ENCODE measurements at regions not wholly inside any gene's neighbourhood (a gene's known extent, or its start where the extent isn't known, plus 50 kb on each side); places are given as distances from the start of the nearest gene placed in this dataset.

- TF ChIP-seq, protein P1, sequence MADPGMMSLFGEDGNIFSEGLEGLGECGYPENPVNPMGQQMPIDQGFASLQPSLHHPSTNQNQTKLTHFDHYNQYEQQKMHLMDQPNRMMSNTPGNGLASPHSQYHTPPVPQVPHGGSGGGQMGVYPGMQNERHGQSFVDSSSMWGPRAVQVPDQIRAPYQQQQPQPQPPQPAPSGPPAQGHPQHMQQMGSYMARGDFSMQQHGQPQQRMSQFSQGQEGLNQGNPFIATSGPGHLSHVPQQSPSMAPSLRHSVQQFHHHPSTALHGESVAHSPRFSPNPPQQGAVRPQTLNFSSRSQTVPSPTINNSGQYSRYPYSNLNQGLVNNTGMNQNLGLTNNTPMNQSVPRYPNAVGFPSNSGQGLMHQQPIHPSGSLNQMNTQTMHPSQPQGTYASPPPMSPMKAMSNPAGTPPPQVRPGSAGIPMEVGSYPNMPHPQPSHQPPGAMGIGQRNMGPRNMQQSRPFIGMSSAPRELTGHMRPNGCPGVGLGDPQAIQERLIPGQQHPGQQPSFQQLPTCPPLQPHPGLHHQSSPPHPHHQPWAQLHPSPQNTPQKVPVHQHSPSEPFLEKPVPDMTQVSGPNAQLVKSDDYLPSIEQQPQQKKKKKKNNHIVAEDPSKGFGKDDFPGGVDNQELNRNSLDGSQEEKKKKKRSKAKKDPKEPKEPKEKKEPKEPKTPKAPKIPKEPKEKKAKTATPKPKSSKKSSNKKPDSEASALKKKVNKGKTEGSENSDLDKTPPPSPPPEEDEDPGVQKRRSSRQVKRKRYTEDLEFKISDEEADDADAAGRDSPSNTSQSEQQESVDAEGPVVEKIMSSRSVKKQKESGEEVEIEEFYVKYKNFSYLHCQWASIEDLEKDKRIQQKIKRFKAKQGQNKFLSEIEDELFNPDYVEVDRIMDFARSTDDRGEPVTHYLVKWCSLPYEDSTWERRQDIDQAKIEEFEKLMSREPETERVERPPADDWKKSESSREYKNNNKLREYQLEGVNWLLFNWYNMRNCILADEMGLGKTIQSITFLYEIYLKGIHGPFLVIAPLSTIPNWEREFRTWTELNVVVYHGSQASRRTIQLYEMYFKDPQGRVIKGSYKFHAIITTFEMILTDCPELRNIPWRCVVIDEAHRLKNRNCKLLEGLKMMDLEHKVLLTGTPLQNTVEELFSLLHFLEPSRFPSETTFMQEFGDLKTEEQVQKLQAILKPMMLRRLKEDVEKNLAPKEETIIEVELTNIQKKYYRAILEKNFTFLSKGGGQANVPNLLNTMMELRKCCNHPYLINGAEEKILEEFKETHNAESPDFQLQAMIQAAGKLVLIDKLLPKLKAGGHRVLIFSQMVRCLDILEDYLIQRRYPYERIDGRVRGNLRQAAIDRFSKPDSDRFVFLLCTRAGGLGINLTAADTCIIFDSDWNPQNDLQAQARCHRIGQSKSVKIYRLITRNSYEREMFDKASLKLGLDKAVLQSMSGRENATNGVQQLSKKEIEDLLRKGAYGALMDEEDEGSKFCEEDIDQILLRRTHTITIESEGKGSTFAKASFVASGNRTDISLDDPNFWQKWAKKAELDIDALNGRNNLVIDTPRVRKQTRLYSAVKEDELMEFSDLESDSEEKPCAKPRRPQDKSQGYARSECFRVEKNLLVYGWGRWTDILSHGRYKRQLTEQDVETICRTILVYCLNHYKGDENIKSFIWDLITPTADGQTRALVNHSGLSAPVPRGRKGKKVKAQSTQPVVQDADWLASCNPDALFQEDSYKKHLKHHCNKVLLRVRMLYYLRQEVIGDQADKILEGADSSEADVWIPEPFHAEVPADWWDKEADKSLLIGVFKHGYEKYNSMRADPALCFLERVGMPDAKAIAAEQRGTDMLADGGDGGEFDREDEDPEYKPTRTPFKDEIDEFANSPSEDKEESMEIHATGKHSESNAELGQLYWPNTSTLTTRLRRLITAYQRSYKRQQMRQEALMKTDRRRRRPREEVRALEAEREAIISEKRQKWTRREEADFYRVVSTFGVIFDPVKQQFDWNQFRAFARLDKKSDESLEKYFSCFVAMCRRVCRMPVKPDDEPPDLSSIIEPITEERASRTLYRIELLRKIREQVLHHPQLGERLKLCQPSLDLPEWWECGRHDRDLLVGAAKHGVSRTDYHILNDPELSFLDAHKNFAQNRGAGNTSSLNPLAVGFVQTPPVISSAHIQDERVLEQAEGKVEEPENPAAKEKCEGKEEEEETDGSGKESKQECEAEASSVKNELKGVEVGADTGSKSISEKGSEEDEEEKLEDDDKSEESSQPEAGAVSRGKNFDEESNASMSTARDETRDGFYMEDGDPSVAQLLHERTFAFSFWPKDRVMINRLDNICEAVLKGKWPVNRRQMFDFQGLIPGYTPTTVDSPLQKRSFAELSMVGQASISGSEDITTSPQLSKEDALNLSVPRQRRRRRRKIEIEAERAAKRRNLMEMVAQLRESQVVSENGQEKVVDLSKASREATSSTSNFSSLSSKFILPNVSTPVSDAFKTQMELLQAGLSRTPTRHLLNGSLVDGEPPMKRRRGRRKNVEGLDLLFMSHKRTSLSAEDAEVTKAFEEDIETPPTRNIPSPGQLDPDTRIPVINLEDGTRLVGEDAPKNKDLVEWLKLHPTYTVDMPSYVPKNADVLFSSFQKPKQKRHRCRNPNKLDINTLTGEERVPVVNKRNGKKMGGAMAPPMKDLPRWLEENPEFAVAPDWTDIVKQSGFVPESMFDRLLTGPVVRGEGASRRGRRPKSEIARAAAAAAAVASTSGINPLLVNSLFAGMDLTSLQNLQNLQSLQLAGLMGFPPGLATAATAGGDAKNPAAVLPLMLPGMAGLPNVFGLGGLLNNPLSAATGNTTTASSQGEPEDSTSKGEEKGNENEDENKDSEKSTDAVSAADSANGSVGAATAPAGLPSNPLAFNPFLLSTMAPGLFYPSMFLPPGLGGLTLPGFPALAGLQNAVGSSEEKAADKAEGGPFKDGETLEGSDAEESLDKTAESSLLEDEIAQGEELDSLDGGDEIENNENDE (IDR thresholded peaks at IDR 0.05; ENCODE audit: insufficient replicate concordance, low read length) = no peak
- TF ChIP-seq EP300 (IDR thresholded peaks at IDR 0.05; ENCODE audit: borderline replicate concordance in 1 of 2, low read depth in 2 of 2, low read length in 2 of 2) (no peak), SP1 (IDR thresholded peaks at IDR 0.05; ENCODE audit: low read depth, low read length) (no peak), CHD1 (IDR thresholded peaks at IDR 0.05; ENCODE audit: low read depth, low read length) (no peak), POU5F1 (IDR thresholded peaks at IDR 0.05; ENCODE audit: low read depth, low read length) (no peak), POLR2AphosphoS5 (IDR thresholded peaks at IDR 0.05; ENCODE audit: low read depth, low read length) (no peak), CBX8 (IDR thresholded peaks at IDR 0.05; ENCODE audit: borderline replicate concordance, low read depth, low read length) (no peak), NRF1 (IDR thresholded peaks at IDR 0.05; ENCODE audit: low read depth, low read length) (no peak), CTBP2 (IDR thresholded peaks at IDR 0.05; ENCODE audit: borderline replicate concordance, insufficient read depth, insufficient read length, low read length) (no peak)
- TF ChIP-seq, protein P2, sequence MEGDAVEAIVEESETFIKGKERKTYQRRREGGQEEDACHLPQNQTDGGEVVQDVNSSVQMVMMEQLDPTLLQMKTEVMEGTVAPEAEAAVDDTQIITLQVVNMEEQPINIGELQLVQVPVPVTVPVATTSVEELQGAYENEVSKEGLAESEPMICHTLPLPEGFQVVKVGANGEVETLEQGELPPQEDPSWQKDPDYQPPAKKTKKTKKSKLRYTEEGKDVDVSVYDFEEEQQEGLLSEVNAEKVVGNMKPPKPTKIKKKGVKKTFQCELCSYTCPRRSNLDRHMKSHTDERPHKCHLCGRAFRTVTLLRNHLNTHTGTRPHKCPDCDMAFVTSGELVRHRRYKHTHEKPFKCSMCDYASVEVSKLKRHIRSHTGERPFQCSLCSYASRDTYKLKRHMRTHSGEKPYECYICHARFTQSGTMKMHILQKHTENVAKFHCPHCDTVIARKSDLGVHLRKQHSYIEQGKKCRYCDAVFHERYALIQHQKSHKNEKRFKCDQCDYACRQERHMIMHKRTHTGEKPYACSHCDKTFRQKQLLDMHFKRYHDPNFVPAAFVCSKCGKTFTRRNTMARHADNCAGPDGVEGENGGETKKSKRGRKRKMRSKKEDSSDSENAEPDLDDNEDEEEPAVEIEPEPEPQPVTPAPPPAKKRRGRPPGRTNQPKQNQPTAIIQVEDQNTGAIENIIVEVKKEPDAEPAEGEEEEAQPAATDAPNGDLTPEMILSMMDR (IDR thresholded peaks at IDR 0.05; ENCODE audit: control extremely low read depth in 1 of 3, insufficient read depth in 1 of 3, low read depth in 1 of 3, low read length in 3 of 3) = no peak
Observed at GRCh38 chr3:177308911-177309310, 111.6 kb upstream of the TBL1XR1 start (continued).
